M059J (cell line): ENCODE measurements at regions not wholly inside any gene's neighbourhood (a gene's known extent, or its start where the extent isn't known, plus 50 kb on each side); places are given as distances from the start of the nearest gene placed in this dataset.

Source experiments
- DNase-seq: peaks from one replicate; pipeline ENCODE4 v3.0.0-alpha.2; 2012; ENCODE audit warnings: low read depth

- DNase-seq = no peak
Observed at GRCh38 chr16:76724181-76724580, 447.0 kb downstream of the CNTNAP4 start.

- peak; percentile 7 for DNase-seq
Observed at GRCh38 chr16:76729525-76729924, 452.3 kb downstream of the CNTNAP4 start.

GRCh38 chr16:76732894-76733293 lies 455.7 kb downstream of the CNTNAP4 start:
- DNase-seq = no peak

GRCh38 chr16:76741623-76742022 lies 449.4 kb upstream of the MON1B start:
- no peak for DNase-seq

GRCh38 chr16:76748461-76749348 lies 442.3 kb upstream of the MON1B start:
- DNase-seq = no peak

- no peak for DNase-seq
Observed at GRCh38 chr16:76749780-76750375, 441.1 kb upstream of the MON1B start.

GRCh38 chr16:76755496-76755895 lies 435.5 kb upstream of the MON1B start:
- DNase-seq = no peak

GRCh38 chr16:76756423-76756822 lies 434.6 kb upstream of the MON1B start:
- no peak for DNase-seq

- DNase-seq = no peak
Observed at GRCh38 chr16:76756951-76757350, 434.0 kb upstream of the MON1B start.

- DNase-seq = no peak
Observed at GRCh38 chr16:76766538-76766937, 424.5 kb upstream of the MON1B start.

- DNase-seq = no peak
Observed at GRCh38 chr16:76768316-76768715, 422.7 kb upstream of the MON1B start.

GRCh38 chr16:76768948-76769347 lies 422.0 kb upstream of the MON1B start:
- DNase-seq = no peak

GRCh38 chr16:76771216-76771615 lies 419.8 kb upstream of the MON1B start:
- no peak for DNase-seq

- DNase-seq = no peak
Observed at GRCh38 chr16:76777721-76778465, 413.1 kb upstream of the MON1B start.

- DNase-seq = no peak
Observed at GRCh38 chr16:76780556-76780955, 410.4 kb upstream of the MON1B start.

GRCh38 chr16:76784530-76784929 lies 406.5 kb upstream of the MON1B start:
- no peak for DNase-seq

- no peak for DNase-seq
Observed at GRCh38 chr16:76787394-76787793, 403.6 kb upstream of the MON1B start.

- no peak for DNase-seq
Observed at GRCh38 chr16:76791151-76791550, 399.8 kb upstream of the MON1B start.

- no peak for DNase-seq
Observed at GRCh38 chr16:76796416-76796815, 394.6 kb upstream of the MON1B start.

GRCh38 chr16:76796978-76797377 lies 394.0 kb upstream of the MON1B start:
- DNase-seq = no peak

GRCh38 chr16:76797457-76797856 lies 393.5 kb upstream of the MON1B start:
- DNase-seq = no peak

- peak; percentile 2 for DNase-seq
Observed at GRCh38 chr16:76800196-76800595, 390.8 kb upstream of the MON1B start.

GRCh38 chr16:76801357-76801756 lies 389.6 kb upstream of the MON1B start:
- no peak for DNase-seq
